EH (cell line): ENCODE measurements at regions not wholly inside any gene's neighbourhood (a gene's known extent, or its start where the extent isn't known, plus 50 kb on each side); places are given as distances from the start of the nearest gene placed in this dataset.
A peak's percentile ranks its signal among the peaks of the same experiment; 100 is the strongest.

ENCODE experiments used
- DNase-seq: peaks from one replicate; pipeline ENCODE4 v3.0.0-alpha.2; 2015; ENCODE audit warnings: low read depth

DNA sequence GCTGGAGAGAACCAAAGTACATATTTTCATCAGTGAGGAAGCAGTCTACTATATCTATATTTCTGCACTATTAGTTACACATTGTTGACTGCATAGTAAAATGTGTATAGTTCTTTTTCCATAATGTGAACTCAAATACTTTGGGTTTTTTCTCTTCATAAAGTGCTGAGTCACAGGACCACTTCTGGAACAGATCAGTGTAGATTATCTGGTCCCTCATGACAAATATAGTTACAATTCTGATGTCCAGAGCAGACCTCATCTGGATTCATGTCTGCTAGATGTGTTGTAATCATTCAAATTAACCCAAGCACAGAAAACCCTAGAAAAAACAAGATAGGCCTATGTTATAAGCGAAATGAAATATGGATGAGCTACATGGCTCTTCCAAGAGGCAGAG lies 171.4 kb downstream of the SUCLA2 start:
- peak; percentile 34 for DNase-seq

DNA sequence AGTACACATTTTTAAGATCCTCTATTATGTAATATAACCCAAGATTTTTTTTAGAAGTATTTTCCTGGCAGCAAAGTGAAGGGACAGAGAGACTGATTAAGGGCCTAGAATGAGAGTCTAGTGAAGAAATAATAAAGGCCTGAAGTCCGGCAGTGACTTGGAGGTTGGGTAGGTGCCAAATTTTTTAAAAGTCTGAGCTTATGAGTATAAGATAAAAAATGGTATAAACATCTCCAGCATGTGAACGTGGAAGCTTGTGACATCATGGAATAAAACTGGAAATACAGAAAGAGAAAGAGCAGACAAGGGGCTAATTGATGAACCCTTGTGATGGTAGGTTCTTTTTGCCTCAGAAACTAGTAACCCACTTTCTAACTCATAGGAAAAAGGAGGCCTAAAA lies 174.6 kb downstream of the SUCLA2 start:
- DNase-seq, result peak; percentile 35

DNA sequence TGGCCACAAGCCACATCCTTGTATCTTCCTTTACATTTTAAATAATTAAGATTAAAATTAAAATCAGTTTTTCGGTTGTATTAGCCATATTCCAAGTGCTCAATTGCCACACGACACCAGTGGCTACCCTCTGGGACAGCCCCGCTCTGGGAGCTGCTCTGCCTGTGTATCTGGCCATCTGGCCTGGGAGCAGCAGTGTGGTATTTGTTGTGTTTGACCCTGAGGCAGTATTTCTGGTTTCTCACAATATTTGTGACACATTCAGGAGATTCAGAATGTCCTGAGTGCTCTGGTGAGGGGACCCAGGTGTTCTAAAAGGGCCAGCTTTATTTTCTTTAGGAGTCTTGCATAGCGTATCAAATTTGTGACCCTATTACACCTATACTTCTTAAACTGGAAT lies 179.0 kb downstream of the SUCLA2 start:
- DNase-seq, result no peak

DNA sequence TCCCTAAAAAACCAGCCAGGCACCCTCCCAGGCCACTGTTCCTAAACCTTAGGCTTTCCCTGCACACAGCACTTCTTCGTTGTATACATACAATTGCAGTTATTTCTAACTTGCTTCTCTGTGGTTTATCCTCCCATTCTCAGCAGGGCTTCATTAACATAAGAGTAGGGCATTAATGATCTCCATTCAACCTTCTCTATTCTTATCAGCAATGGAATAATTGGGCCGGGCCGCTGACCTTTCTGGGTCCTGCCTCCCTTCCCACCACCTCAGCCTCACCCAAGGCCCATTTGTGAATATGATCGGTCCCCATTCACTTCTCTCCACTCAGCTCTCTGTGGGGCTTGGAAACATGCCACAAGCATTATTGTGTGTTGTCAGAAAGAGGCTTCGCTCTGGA lies 184.2 kb downstream of the SUCLA2 start:
- no peak for DNase-seq

DNA sequence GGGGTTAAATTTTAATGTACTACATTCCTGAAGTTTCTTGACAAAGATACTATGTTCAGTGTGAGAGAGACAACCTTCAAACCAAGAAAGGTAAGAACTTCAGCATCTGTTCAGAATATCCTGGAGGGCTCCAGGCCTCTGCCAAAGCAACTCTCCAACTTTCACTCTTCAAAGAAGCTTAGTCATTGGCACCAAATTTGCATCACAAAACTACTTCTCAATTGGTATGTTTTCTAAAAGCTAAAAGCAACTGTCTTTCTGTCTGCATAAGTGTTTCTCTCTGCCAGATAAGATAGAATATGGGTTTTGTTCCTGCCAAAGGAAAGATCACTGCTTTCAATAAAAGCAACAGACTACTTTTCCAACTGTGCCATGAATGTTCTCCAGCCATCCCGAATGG lies 187.4 kb downstream of the SUCLA2 start:
- no peak for DNase-seq

DNA sequence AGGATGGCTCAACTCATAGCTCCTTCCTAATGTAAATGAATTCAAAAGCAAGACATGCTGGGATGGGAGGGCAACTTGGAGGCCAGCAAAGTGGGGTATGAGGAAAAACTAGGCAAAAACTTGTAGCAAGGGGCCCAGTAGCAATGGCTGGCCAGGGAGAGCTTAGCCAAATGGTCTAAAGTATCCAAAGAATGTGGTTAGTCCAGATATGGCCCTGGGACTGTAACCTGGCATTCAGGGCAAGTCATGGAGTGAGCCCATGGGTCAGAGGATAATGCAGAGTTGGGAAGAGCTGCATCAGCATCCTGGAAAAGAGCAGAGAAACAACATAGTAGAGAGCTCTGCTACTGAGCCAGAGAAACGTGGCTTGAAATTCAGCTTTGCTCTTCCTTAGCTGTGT lies 191.7 kb downstream of the SUCLA2 start:
- DNase-seq, result no peak

DNA sequence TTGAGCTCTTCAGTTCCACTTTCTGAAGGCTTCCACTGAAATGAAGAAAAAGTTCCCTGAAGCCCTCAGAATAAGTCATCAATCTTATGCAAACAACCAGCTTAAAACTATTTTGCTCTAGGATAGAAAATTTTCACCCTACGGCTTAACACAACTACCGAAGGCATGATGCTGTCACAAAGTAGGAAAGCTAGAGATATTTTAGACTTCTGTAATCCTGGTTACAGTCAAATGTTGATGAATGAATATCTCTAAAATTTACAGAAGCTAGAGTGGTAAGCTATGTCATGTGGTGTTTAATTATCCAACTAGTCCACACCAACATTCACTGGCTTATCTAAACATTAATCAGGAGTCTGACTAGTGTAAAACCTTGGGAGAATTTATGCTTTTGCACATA lies 197.9 kb downstream of the SUCLA2 start:
- no peak for DNase-seq

DNA sequence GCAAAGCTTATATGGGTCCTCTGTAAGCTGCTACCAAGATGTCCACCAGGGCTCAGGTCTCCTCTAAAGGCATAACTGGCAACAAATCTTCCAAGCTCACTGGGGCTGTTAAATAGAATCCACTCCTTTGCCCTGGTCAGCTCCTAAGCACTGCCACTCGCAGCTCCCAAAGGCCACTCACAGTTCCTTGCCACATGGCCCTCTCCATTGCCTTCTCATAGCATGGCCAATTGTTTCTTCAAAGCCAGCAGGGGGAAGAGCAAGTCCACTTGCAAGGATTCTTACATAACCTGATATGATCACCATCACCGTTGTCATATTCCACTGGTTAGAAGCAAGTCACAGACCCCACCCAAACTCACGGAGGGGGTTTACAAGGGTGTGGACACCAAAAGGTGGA lies 199.5 kb downstream of the SUCLA2 start:
- no peak for DNase-seq

DNA sequence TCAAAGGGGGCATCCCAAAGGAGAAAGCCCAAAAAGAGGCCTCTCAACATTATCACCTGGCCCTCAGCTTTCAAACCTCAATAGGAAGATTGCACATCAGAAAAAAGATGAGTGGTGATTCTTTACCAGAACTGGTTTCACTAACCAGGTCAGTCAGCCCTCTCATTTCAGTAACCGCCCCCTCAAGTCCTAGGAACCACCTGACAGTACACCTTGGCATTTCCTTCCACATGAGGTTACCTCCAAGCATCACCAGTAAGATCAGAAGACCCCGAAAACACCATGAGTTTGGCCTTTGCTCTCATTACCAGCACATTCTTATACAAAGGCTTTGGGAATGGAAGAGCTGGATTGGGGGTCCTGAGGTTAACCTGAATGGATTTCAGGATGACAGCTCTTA lies 200.5 kb downstream of the SUCLA2 start:
- no peak for DNase-seq

DNA sequence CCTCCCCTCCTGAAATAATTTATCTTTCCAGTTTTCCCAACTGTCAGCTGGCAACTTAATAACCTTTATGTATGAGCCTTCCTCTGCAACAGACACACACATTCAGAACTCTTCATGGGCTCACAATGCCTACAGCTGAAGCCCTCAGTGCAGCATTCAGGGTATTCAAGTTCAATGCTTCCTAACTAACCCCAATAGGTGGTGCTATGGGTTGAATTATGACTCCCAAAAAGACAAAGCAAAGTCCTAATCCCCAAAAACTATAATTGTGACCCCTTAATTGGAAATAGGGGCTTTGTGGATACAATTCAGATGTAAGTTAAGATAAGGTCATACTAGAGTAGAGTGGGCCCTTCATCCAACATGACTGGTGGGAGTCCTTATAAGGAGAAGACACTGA lies 202.2 kb downstream of the SUCLA2 start:
- DNase-seq, result peak; percentile 28

DNA sequence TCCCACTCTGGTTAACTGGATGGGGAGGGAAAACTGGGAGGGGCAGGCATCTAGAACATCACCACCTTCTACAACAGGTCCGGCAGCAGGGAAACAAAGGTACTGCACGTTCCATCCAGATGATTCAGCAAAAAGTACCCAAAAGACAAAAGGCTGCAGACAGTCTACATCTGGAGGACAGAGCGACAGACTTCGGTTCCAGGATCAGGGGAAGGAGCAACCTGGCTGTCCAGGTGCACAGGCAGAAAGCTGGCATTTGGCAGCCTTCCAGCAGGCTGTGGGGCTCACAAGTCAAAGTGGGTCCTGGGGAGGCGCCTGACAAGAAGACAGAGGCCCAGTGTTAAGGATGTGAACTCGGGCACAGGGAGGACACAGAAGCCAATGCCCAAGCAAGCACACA lies 202.9 kb downstream of the SUCLA2 start:
- no peak for DNase-seq

DNA sequence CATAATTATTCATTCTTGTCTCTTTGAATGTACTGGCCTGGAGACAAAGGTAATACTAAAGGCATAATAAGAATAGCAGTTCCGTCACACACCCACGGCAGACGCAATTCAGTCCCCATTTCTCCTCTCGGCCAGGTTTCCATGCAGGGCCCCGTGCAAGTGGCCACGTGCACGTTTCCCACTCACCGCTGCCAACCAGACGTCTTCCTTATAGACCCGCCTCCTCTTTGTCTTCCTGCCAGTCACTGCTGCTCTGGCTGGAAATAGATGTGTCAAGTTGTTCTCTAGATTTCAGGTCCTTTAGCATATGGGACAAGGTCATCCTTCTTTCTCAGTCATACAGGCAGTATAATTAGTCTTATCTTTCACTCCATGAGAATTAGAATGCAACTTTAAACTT lies 204.3 kb downstream of the SUCLA2 start:
- DNase-seq, result no peak

DNA sequence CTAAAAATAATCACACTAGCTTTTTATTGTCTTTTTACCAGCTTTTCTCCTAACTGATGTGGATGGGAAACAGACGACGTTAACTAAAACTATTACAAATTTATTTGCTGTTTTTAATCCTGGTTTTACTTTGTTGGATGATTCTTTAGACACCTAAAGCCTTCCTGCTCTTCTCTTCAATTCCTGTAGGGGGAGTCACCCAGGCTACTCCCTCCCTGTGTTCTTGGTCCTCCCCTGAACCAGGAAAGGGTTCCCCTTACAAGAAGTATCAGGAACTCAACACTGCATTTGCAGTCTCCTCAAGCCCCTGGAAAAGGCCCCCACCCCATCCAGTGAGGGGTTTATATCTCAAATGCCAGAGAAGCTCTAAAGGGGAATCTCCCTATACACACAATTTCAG lies 206.1 kb downstream of the SUCLA2 start:
- peak; percentile 23 for DNase-seq

DNA sequence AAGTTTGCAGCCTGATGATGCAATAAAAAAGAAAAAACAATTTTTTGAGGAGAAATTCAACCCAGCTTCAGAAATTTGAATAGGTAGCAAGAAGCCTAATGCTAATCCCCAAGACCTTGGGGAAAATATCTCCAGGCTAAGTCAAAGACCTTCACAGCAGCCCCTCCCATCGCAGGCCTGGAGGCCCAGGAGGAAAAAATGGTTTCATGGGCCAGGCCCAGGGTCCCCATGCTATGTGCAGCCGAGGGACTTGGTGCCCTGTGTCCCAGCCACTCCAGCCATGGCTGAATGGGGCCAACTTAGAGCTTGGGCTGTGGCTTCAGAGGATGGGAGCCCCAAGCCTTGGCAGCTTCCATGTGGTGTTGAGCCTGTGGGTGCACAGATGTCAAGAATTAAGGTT lies 210.3 kb downstream of the SUCLA2 start:
- no peak for DNase-seq

DNA sequence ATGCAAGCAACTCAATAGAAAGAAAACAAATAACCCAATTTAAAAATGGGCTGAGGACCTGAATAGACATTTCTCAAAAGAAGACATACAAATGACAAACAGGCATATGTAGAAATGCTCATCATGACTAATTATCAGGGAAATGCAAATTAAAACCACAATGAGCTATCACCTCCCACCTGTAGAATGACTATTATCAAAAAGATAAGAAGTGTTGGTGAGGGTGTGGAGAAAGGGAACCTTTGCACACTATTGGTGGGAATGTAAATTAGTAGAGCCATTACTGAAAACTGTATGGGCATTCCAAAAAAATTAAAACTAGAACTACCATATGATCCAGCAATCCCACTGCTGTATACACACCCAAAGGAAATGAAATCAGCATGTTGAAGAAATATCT lies 212.2 kb downstream of the SUCLA2 start:
- DNase-seq, result no peak

DNA sequence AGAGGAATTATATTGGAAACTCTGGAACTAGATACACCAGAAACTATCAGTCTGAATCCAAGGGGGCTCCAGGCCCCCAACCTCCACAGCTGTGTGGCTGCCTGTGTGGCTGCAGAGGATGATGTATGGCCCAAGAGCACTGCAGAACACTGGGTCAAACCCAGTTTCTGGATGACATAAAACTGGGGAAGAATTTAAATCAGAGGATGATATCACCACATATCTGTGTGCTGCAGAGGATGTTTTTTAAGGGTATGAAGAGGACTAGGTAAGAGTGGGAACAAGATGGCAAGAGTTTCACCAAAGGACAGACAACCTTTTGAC lies 226.4 kb downstream of the SUCLA2 start:
- no peak for DNase-seq

DNA sequence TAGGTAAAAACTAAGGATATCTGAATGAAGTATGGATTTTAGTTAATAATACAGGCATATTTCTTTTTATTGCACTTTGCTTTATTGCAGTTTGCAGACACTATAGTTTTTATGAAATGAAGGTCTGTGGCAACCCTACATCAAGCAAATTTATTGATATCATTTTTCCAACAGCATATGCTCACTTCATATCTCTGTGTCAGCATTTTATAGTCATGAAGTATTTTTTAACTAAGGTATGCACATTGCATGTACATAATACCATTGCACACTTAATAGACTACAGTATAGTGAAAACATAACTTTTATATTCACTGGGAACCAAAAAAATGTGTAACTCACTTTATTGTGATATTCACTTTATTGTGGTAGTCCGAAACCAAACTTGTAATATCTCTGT lies 236.3 kb downstream of the SUCLA2 start:
- no peak for DNase-seq

DNA sequence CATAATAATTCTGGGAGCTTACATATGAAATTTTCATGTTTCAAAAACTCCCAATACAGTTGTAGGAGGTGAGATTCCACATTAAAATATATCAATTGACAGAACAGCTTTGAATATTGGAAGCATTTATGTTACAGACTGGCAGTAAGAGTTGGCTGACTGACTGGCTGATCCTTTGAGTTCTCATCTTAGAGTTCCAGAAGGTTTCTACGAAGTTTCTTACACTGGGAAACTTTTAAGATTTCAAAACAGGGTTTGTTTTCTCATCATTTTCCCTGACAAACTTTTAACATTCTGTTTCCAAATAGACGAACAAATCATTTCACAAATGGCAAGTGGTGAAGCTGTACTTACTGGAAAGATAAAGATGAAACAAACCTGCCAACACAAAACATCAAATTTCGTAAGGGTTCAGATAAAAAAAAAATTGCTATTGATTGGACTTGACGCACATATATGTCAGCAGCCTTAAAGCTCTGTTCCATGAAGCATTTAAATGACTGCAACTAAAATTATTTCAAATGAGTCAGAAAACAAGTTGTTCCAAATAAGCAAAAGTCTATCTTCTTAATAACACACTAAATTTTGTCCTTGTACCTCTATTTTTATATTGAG lies 243.5 kb downstream of the SUCLA2 start:
- no peak for DNase-seq

DNA sequence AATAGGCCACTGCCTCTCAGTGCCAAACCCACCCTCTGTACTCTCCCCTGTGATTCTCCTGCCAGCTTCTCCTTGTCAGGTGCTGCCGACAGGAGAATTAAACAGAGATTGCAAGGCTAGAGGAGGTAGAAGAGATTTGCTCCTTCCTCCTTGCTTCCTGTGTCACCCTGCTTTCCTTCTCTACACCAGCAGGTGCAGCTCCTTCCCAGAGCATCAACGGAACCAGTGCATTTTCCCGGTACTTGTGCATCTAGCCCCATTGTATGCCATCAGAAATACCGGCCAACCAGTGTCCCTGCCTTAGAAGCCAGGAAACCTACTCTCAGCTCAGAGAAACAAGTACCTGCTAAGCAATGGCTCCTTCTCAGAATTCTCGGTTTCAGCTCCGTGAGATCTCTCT lies 253.2 kb downstream of the SUCLA2 start:
- DNase-seq, result no peak

DNA sequence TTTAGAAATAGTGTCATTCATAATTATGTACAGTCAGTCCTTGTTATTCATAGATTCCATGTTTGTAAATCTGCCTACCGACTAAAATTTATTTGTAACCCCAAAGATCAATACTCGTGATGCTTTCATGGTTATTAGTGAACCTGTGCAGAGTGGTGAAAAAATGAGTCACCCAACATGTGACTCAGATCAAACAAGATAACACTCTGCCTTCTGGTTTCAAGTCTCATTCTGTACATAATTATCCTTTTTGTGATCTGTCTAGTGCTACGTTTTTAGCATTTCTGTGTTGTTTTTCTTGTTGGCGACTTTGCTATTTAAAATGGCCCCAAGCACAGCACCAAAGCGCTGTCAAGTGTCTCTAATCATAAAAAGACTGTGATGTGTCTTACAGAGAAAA lies 274.7 kb downstream of the SUCLA2 start:
- DNase-seq, result no peak

DNA sequence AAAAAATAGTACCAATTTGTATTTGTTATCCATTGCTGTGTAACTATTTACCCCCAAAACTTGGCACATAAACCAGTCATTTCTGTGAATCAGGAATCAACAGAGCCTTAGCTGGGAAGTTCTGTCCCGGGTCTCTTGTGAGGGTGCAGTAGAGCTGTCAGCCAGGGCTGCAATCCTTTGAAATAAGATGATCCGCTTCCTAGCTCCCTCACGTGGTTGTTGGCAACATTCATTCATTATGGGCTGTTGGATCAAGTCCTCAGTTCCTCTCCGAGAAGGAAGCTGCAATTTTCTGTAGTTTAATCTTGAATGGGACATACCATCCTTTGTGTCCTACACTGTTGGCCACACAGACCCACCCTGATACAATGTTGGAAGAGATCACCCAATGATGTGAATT lies 277.2 kb downstream of the SUCLA2 start:
- peak; percentile 9 for DNase-seq

DNA sequence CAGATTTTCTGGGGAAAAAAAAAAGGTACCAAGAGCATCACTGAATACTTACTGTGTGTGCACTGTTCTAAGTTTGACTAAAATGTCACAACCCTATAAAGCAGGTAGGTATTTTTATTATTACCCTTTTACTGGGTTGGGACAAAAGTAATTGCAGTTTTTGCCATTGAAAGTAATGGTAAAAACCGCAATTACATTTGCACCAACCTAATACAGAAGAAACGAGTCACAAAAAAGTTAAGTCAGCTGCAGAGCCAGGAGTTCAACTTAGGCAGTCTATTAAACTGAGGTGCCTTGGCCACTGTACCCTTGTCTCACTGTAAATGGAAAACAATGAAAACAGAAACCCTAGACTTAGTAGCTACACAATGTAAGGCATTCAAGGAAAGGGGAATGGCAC lies 281.9 kb downstream of the SUCLA2 start:
- no peak for DNase-seq

DNA sequence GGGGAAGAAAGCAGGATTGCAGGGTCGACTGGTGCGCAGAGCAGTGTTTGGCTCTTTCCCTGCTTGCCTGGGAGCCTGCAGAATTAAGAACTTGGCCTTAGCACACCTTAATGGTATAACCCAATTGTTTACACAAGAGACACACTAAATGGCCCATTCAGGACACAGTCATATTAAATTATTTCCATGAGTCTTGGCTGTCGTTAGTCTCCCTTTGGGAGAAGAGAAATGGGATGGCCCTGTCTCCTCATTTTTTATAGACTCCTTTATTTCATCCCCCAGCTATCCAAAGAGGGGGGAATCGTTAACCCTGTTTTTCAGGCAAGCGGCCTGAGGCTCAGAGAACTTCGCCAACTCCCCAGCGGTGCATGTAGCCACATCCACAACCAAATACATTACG lies 282.5 kb downstream of the SUCLA2 start:
- DNase-seq, result no peak

DNA sequence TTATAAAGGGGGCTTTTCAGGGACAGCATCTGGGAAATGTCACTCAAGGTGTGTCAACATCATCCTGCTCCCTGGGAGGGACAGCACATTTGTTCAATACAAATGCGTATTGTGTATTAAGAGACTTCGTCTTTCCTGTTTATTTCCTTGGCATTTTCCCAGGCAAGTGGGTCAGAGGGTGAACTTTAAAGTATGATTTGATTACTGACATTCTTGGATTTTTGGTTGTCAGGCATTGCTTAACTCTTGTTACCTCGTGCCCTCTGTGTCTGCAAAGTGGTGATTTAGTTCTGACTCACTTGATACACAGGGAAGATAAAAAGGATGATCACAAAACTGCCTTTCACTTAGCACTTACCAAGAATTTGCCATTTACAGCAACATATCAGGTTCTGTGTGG lies 292.7 kb downstream of the SUCLA2 start:
- DNase-seq, result peak; percentile 70

DNA sequence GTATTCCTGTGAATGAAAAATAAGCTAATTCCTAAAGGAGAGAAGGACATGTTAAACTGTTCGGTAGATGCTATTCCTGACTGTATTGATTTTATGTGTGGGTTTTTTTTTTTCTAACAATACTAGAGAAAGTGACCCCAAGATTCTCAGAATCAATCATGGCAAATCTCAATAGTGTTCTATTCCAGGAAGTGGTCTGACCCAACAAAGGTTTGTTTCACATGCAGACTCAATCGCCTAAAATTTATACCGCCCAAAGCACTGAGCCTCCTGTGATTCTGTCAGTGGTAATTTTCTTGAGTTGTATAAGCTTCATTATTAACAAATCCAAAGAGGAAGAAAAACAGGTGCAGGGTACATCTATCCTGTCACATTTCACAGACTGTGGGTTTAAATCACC lies 293.7 kb downstream of the SUCLA2 start:
- no peak for DNase-seq
